ENCODE measurements at regions not wholly inside any gene's neighbourhood (a gene's known extent, or its start where the extent isn't known, plus 50 kb on each side); places are given as distances from the start of the nearest gene placed in this dataset.

DNA sequence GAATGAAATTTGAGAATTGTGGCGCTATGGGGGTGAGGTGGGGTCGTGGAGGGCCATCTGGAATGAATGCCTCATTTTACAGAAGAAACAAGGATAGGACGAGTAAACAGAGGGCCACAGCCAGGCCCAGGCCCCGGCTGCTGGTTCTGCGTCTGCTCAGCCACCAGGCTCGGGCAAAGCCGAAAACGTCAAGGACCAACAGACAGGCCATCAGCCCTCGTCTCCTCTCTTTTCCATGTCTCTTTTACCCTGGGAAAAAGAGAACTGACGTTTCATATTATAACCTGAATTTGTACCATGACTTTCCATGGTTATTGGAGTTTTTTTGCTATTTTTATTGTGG lies 212.4 kb upstream of the ARID1B start:
- no peak for DNase-seq (ENCODE audit: low spot score)

DNA sequence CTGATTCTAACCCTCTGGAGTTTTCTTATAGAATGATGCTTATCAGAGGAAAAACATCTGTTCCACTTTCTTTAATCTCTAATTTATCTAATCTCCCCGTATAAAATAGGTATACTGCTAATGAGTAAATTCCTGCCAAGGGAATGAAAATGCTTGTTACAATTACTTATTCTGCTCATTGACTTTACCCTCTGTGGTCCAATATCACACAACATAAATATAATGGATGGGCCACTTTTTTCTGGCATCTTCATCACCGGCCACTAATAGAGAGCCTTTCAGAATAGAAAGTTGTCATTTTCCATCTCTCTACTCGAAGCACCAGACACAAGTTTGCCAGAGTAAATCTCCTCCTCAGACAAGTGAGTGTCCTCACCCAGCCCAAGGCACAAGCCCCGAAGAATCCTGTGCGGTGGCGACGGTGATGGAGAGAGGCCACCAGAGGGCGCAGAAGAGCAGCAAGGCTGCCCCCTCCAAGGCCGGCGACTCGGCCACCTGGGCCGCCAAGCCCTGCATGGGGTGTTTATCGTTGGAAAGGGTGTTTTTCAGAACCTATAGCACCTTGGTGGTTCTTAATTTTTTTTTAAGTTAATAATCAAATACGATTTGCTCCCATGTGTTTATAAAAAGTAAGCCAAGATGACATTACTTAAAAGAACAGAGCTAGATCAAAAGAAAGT lies 212.9 kb upstream of the ARID1B start:
- DNase-seq (ENCODE audit: low spot score), result no peak

DNA sequence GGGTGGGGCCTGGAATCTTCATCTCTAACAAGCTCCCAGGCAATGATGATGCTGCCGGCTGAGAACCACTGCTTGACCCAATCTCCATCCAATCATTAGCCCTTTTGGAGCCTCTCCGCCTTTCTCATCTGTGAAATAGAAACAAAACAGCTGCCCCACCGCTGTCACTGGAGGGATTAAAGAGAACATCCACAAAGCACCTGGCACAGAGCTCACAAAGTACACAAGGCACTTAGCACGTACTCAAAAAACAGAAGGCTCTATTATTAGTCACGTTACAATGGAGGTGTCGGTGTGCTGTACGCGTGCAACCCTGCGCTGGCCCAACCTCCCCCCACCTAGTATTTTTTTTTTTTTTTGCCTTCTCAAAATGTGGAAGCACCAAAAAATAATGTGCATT lies 213.5 kb upstream of the ARID1B start:
- DNase-seq (ENCODE audit: low spot score), result no peak

DNA sequence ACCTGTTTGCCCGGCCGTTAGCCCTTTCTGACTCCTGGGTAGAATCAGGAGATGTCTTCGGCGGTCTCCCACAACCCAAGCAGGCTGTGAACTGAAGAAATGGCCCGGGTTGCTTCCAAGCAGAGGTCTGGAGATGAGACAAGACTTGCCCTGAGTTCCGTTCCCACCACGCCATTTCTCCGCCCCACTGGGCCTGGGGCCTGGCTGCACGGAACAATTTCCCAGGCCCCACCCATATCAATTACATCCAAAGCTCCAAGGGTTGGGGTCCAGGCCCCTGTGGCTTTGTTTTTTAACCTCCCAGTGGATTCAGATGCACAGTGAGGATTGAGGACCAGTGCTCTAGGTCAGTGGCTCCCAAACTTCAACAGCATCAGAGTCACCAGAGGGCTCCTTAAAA lies 214.5 kb upstream of the ARID1B start:
- DNase-seq (ENCODE audit: low spot score), result no peak

DNA sequence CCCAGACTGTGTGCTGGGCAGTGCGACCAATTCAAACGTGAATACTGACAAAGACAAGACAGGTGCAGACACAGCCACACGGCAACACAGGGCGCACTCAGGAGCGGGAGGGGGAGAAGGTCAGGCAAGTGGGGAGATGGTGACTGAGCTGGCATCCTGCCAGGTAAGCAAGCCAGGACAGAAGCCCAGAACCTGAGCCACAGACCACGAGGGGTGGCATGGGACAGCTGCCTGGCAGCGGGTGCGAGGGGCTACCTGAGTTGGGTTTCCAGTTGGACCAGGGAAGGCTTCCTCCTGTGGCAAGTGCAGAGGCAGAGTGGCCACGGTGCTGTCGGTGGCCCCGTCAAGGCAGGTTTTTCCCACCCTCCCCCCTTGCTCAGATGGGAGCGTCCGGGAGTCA lies 215.2 kb upstream of the ARID1B start:
- no peak for DNase-seq (ENCODE audit: low spot score)

DNA sequence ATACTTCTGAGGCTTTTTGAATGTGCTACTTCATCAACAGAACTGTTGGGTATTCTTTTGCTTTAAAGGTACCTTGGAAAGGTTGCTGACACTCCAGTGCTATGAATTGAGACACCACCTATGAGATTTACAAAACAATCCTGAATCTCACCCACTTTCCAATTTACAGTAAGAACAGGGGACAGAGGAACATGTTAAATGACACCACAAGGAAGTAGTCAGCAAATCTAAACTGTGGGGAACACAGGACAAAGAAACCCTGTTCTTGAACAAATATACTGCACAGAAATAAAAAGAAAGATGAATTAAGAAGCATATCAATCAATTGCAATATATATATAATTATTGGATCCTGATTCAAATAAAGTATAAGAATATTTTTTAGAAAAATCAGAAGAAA lies 216.7 kb upstream of the ARID1B start:
- DNase-seq (ENCODE audit: low spot score), result no peak

DNA sequence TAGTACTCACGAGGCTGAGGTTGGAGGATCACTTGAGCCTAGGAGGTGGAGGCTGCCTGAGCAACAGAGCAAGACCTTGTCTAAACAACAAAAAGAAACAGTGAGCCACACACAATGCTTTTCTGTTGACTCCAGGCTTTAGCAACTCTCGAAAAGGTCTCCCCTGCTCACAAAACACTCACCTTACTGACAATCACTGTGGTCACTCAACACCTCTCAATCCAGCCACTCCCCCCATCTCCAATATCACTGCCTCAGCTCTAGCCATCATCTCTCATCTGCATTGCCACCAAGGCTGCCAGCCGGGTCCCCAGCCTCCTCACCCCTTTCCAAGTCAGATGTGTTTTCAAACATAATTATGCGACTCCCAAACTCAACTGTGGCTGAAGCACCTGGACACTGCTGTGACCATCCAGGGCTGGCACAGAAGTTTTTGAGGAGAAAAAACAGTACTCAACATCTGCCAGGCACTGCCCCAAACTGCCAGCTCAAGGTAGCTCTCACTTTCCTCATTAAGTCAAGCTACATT lies 218.0 kb upstream of the ARID1B start:
- DNase-seq (ENCODE audit: low spot score), result no peak

DNA sequence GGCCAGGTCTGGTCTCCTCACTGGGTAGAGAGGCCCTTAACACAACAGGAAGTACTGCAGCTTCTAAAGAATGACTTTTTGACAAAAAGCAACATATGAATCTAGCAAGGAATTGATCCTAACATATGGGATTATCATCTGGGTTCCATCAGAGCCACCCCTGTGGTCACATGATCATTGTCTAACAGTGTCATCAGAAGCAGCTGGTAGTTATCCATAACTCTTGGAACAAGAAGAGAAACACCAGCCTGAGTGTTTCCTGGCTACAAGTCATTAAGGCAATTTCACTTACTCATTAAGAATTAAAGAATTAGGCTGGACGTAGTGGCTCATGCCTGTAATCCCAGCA lies 219.3 kb upstream of the ARID1B start:
- DNase-seq (ENCODE audit: low spot score), result no peak

DNA sequence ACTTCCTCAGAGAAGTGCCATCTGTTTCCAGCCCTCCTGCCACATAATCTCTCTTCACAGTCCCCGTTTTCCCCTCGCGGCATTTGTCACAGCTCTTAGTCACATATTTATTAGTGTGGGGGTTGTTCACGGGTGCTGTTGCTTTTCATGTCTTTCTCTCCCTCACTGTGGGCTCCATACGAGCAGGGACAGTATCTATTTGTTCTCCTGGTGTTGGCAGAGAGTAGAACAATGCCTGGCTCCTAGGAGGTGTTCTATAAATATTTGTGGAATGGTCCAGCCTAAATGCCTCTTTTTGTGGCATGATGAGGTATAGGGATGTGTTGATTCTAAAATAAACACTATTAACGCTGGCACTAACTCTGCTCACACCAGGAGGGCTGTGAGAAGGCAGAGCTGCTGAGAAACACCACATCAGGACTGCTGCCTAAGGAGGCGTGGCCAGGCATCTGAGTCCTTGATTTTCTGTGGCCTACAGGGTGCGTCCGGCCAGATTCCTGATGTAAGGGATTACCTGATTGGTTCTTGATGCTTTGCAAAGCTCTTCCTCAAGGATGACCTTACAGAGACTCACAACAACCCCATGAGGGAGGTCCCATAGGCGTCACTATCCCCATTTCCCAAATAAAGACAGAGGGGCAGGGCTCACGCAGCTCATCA lies 219.8 kb upstream of the ARID1B start:
- DNase-seq (ENCODE audit: low spot score), result no peak

DNA sequence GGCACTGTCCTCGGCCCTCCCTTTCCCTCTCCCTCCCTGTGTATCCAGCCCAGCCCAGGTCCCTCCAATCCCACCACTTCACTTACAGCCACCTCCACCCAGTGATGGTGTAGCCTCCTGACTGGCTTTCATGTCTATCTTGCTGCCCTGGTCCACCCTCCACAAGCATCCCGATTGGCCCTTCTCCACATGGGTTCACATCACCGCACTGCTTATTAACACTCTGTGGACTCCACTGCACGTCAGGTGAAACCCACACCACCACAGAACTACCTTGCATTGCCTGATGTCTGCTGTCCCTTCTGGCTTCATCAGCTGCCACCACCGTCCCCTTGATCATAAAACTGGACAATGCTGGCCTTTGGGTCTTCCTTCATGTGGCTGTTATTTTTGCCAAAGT lies 220.4 kb upstream of the ARID1B start:
- DNase-seq (ENCODE audit: low spot score), result no peak

DNA sequence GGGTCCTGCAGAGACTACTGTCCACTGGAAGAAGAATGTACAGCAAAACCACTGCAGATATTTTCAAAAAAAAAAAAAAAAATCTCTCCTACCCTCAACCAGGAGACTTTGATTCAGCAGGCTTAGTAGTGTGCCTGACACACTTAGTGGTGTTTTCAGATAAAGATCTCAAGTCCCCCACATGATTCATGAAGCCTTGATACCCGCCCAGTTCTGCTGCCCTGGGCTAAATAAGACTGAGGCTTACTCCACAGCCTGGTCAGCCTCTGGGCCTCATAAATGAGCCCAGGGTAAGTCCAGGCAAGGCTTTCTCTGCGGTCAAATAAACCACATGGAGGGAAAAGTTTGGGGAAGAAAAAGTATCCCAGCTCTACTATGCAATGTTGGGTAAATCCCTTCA lies 222.1 kb upstream of the ARID1B start:
- DNase-seq (ENCODE audit: low spot score), result no peak

DNA sequence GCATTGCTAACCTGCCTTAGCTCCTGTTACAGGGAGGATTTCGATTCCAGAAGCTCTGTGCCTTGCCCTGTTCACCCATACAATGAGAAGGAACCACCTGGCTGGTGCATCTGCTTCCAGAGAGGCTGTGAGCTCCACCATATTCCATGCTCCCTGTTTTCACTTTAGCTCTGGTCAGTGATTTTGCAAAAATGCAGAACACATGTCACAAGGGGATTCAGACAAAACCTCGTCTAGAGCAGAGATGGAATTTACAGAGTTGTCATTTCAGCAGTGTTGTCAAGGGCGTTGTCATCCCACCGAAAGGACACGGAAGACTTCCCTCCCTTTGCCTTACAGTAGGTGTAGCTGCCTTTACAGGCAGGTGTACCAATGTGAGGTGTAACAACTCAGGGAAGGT lies 223.0 kb upstream of the ARID1B start:
- DNase-seq (ENCODE audit: low spot score), result no peak

DNA sequence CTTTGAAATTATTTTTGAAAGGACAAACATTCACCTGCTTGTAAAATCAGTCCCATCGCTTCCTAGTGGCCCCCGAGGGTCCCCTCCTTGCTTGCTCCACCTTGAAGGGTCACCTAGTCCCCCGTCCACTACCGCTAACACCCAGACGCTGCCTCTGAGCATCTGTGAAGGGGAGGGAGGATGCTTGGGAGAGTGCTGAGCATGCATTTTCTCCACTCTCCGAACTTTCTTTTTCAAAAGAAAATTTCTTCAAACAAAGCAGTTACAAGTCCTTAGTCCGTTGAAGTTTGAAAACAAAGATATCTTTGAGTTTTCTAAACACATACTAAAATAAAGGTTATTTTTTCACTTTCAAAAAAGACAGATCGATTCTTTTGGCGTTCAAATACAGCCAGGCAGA lies 224.3 kb upstream of the ARID1B start:
- no peak for DNase-seq (ENCODE audit: low spot score)

DNA sequence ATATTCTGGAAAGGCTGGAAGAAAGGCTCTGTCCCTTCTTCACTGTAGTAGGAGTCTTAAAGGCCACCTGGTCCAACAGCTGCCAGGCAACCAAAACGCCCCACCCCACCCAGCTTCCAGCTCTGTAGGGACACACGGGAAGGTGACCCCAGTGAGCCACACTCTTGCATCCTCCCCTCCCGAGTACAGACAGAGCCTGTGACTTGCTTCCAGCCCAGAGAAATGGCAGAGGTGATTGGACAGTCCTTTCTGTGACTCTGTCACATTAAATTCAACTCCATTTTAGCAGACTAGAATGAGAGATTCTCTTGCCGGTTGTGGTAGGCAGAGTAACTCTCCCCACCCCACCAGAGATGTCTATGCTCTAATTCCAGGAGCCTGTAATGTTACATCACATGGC lies 226.2 kb upstream of the ARID1B start:
- DNase-seq (ENCODE audit: low spot score), result no peak

DNA sequence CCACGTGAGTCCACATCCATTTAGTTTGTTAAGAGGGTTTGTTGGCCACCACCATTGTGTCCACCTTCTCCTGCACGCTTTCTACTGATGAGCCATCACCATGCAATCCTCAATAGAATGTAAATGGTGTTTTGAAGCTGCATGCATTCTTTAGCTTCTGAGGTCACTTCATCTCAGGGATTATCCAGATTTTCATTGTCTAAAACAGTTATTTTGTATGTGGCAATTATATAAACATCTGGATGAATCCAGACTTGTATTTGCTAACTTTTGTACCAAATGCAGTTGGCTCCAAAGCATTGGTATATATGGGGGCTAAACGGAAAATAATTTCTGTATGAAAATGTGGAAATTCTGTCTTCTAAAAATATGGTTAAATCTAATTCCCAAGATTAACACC lies 231.2 kb upstream of the ARID1B start:
- DNase-seq (ENCODE audit: low spot score), result no peak

DNA sequence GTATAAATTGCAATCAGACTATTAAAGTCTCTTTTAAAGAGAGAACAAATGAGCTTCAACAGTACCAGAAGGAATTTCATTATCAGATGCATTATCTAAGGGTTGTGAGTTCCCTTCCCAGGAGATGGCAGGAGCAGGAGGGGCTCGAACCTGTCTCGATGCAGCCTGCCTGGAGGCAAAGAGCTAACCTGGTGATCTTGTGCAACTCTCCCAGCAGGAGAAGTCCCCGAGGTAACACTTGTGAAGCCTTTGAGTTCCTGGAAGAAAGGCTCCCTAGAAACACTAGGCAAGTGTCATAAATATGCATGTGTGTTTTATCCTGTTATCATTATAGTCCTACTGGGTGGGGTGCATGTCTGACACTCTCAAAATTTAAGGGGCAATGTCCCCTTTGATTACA lies 232.2 kb upstream of the ARID1B start:
- no peak for DNase-seq (ENCODE audit: low spot score)

DNA sequence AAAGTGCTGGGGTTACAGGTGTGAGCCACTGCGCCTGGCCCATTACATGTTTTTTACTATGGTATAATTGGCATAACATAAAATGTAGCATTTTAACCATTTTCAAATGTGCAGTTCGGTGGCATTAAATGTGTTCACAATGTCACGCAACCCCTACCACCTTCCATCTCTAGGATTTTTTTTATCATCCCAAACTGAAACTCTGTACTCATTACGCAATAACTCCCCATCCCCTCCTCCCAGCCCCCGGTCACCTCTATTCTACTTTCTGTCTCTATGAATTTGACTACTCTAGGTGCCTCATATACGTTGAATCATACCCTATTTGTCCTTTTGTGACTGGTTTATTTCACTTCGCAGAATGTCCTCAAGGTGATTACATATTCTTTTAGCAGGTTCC lies 233.1 kb upstream of the ARID1B start:
- DNase-seq (ENCODE audit: low spot score), result no peak

DNA sequence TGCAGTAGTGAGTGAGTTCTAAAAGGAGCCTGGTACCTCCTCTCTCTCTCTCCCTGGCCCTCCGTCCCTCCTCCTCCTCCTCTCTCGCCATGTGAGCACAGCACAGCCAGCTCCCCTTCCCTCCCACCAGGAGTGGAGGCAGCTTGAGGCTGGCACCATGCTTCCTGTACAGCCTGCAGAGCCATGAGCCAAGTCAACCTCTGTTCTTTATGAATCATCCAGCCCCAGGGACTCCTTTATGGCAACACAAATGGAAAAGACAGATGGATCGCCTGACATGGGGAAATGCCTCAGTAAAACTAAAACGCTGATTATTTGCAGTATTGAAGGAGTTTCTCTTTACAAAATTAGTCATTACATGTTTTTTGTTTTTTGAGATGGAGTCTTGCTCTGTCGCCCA lies 233.7 kb upstream of the ARID1B start:
- DNase-seq (ENCODE audit: low spot score), result no peak

DNA sequence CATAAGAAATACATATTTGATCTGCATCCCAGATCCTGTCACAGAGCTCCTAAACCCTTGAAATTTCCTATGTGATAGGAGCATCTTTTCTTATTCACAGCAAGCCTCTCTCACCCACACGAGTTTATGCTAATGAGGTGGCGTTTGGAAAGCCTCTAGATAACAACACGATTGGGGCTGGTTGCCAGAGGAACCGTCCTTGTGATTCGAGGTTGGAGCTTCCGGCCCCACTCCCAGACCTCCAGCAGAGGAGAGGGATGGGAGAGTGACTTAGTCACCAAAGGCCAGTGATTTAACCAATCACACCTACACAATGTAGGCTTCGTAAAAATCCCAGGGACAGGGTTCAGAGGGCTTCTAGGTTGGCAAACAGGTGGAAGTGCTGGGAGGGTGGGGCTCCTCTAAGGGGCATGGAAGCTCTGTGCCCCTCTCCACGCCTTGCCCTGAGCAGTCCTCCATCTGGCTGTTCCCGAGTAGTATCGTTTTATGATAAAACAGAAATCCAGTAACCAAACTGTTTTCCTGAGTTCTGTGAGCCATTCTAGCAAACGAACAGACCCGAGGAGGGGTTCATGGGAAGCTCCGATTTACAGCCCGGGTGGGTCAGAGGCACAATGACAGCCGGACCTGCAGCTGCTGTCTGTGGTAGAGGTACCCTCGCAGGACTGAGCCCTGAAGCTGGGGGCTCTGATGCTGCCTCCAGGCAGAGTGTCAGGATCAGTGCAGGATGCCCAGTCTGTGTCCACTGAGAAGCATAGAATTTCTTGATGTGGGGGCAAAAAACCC lies 238.1 kb upstream of the ARID1B start:
- no peak for DNase-seq (ENCODE audit: low spot score)

DNA sequence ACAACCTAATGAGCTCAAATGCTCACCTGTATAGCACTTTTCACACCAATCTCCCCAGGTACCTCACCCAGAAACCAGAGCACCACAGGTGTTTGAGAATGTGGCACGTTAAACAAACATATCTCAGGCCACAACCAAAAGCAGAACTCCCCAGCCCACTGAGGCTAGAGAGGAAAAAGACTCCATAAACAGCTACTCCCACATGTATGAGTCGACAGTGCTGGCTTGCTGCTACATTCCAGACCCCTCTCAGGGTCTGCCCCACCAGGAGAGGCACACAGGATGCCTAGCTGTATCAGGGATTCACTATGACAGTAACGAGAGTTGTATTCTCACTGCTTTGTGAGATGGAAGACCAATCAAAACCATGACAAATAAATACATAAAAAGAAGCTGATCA lies 242.6 kb upstream of the ARID1B start:
- no peak for DNase-seq (ENCODE audit: low spot score)

DNA sequence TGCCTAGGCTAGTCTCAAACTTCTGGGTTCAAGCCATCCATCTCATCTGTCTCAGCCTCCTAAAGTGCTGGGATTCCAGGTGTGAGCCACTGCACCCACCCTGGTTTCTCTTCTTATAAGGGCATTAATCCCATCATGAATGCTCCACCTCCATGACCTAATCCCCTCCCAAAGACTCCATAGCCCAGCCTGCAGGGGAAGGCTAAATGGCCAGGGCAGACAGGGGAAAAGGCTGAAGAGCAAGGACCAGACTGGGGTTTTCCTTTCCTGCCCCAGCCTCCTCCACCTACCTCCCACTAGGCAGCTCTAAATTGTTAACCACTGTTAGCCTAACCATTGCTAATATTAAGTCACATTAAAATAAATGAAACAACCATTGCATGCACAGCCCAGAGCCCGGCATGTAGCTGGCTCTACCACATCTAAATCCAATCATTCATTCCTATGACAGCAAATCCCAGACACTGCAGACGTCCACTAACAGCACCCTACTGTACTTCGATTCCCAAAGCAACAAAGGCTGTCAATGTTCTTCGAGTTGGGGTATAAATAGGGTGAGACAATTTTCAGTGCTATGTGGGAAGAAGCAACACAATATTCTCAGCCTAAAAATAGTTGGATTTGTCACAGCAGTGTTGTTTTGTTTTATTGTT lies 243.2 kb upstream of the ARID1B start:
- no peak for DNase-seq (ENCODE audit: low spot score)

DNA sequence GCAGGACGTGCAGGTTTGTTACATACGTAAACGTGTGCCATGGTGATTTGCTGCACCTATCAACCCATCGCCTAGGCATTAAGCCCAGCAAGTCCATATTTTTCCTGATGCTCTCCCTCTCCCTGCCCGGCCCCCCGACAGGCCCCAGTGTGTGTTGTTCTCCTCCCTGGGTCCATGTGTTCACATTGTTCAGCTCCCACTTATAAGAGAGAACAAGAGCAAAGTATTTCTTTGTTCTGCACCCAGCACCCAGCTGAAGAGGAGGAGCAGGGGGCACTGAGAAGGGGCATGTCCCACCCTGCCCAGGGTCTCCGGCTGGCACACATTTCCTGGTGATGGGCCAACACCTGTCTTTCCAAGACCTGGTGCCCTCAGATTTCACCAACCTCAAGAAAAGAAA lies 251.1 kb upstream of the ARID1B start:
- DNase-seq (ENCODE audit: low spot score), result no peak
